GM18511 (cell line): ENCODE measurements at regions not wholly inside any gene's neighbourhood (a gene's known extent, or its start where the extent isn't known, plus 50 kb on each side); places are given as distances from the start of the nearest gene placed in this dataset.

ENCODE experiments used
- ATAC-seq: cut with Tn5 transposase; IDR thresholded peaks from one replicate; pipeline ENCODE4 v1.9.1; 2021; ENCODE audit warnings: mild to moderate bottlenecking, moderate library complexity; ENCODE audit not compliant: unreplicated experiment

GRCh38 chr1:25082216-25082899 lies 149.9 kb downstream of the SYF2 start:
- ATAC-seq = no peak

- ATAC-seq = no peak
These were observed 150.8 kb downstream of the SYF2 start for GRCh38 chr1:25081496-25081895.

DNA sequence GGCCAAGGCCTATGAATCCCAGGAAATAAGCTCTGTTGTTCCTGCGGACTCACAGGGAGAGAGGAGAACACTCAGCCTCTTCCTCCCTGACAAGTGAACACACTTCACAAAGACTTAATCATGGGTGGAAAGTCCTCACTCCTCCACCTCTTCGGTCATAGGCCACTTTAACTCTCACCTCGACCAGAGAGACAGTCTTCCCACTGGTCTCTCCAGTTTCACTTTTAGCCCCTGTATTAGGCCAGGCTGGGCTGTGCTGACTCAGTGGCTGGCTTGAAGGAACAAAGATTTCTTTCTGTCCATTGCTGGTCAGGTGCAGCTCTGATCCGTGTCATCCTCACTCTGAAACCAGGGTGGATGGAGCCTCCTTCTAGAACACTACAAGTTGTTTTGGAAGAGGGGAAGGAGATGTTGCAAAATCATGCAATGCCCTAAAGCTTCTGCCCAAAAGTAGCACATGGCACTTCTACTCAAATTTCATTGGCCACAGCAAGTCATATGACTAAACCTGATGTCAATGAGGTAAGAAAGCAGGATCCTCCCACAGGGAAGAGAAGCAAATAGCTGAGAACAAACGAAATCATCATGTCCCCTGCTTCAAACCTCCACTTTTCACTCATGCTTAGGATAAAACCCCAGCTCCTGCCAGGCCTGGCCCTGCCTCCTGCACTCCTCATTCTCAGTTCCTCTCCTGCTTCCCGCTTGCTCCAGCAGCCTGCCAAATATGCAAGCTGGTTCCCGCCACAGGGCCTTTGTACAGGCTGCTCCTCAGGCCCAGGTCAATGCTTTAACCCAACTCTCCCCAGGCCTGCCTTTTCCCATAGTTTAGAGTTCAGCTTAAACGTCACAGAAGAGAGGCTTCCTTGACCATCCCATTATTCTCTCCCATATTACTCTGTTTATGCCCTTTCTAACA lies 150.5 kb upstream of the RUNX3 start:
- no peak for ATAC-seq

- no peak for ATAC-seq
These were observed 149.0 kb upstream of the RUNX3 start for GRCh38 chr1:25079048-25079447.

DNA sequence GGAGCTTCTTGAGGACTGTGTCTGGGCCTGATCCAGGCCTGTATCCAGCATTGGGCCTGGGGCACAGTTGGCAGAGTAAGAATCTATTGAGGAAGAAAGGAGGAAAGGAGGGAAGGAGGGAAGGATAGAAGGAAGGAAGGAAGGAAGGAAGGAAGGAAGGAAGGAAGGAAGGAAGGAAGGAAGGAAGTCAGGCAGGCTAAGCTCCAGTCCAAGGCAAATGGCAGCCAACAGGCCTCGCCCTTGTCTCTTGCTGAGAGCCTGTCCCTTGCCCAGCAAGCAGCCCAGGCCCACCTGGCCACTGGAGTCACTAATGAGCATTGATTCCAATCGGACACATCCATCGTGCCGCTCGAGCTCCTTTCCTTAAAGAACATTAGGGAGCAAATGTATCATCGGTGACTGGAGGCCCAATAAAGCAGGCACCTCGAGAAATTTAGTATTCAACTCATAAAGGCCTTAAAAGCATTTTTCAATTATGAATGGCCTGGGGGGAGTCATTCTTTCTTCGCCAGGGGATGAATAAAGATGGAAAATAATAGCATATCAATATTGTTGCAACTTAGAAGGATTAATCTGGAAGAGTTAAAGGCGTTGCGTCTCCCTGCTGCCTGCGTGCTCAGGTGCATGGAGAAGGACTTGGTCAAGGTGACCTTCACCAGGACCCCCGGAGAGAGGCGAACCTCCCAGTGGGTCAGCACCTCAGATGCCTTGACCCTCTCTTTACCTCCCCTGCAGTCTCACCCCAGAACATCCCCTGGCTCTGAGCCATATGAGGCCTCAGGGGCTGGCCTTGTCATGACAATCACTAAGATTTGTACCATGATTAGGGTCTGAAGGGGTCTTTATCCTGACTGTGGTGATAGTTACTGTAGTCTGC lies 144.5 kb upstream of the RUNX3 start:
- no peak for ATAC-seq

DNA sequence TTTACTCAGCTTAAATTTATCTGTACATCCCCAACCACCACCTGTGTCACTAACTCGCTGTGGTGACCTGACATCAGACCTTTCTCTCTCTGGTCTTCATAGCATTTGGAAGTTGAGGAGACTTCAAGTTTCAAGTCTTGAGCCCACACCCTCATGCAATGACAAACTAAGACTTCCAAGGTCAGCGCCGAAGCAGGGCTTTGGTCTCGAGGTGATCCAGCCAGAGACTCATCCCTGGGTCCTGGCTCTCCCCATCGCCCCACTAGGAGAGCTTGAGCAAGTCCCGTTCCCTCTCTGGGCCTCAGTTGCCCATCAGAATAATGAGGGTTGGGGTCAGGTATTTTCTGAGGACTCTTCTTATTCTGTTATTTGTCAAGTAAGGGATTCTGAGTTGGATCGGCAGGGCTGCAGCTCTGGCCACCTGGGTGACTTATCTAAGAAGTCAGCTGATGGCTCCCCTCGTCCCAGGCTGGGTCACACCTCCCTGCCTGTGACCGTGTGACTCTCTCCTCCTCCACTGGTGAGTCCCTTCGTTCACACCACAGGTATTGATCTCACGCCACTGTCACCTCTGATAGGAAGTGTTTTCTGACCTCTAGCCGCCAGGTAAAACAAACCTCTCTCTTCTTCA lies 143.7 kb upstream of the RUNX3 start:
- ATAC-seq = no peak

DNA sequence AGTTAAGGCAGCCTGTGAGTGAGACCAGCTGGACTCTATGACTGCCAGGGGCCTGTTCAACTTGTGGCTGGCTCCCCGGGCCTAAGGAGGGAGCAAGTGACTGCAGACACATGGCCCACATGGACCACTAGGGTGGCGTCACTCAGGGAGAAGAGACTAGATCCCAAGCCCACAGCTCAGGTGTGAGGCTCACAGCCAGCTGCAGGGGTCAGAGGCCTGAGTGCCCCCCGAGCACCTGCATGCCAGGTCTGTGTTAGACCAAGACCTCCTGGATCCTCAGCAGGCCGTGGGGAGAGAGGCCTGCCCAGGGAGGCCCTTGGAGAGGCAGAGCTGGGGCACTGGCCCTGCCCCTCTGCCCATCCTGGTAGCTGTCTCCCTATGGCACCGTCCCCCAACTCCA lies 142.4 kb upstream of the RUNX3 start:
- no peak for ATAC-seq

DNA sequence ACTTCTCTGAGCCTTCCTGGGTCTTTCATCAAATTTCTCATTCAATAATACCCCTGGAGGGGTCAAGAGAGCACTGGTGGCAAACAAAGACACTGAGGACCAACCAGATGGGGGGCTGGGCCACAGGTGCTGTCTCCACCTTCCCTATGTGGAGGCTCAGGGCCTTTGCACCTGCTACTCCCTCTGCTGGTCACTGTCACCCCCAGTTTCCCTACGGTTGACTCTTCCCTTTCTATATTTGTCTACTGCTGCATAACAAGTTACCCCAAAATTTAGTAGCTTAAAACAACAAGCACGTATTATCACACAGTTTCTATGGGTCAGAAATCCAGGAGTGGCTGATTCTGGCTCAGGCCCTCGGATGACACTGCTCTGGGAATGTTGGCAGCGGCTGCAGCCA lies 138.8 kb upstream of the RUNX3 start:
- no peak for ATAC-seq

DNA sequence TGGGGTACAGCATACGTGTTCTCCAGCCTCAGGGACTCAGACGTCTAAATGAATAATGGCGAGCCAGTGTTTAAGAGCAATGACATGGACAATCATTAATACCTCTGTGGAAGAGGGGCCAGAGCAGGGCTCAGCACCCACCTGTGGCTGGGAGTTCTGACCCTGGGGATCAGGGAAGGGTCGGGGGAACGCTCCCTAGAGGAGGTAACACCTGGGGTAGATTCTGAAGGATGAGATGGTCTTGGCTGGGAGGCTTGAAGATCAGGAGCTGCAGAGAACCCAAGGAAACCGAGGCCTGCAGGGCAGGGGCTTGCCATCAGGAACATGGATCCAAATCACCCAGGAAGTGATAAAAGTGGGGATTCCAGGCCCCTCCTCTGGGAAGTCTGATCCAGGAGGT lies 138.2 kb upstream of the RUNX3 start:
- no peak for ATAC-seq

GRCh38 chr1:25067518-25068251 lies 137.6 kb upstream of the RUNX3 start:
- ATAC-seq = no peak

- no peak for ATAC-seq
These were observed 136.8 kb upstream of the RUNX3 start for GRCh38 chr1:25066731-25067517.

- ATAC-seq = no peak
These were observed 136.2 kb upstream of the RUNX3 start for GRCh38 chr1:25066256-25066655.

GRCh38 chr1:25065795-25066238 lies 135.7 kb upstream of the RUNX3 start:
- ATAC-seq = no peak

- ATAC-seq = no peak
These were observed 135.2 kb upstream of the RUNX3 start for GRCh38 chr1:25065321-25065721.

- no peak for ATAC-seq
These were observed 134.6 kb upstream of the RUNX3 start for GRCh38 chr1:25064465-25065240.

- no peak for ATAC-seq
These were observed 133.7 kb upstream of the RUNX3 start for GRCh38 chr1:25063591-25064416.

DNA sequence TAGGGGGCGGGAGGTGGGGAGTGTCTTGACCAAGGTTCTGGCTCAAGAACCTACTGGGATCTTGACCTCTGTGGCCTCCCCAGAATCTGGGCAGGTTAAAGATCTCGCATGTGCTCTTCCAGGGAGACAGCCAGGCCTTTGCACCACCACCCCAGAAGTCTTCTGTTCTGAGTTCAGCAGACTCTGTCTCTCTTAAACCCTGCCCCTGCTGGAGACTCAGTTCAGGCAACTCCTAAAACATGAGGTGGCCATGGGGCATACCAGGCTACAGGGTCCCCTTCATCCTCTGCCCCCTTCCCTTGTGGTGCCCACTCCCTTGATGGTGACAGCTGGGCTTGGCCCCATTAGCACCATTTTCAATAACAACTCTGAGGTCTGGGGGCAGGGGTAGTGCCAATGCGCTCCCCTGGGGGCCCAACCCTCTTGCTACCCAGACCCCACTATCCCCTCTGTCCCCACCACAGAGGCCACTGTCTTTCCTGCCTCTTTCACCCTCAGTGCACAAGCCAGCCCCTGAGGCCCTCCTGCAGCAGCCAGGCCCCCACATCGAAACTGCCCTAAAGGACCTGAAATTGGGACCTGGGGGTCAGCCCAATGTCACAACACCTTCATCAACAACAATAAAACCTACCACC lies 132.7 kb upstream of the RUNX3 start:
- ATAC-seq = no peak
